GM21360 (cell line): ENCODE measurements at regions not wholly inside any gene's neighbourhood (a gene's known extent, or its start where the extent isn't known, plus 50 kb on each side); places are given as distances from the start of the nearest gene placed in this dataset.
A peak's percentile ranks its signal among the peaks of the same experiment; 100 is the strongest.
"Not testable (repeated sequence)": the region's sequence is repeated elsewhere in the genome, so short reads cannot be mapped to it uniquely, and the experiment has no call there.

Experiments
- ATAC-seq: cut with Tn5 transposase; IDR thresholded peaks from one replicate; pipeline ENCODE4 v1.9.1; 2021; ENCODE audit warnings: mild to moderate bottlenecking, moderate library complexity; ENCODE audit not compliant: unreplicated experiment

- ATAC-seq, result no peak
Measured at GRCh38 chr7:55261386-55261770, 103.8 kb upstream of the LANCL2 start.

GRCh38 chr7:55265328-55265727 lies 99.8 kb upstream of the LANCL2 start:
- not testable (repeated sequence) for ATAC-seq

- no peak for ATAC-seq
Measured at GRCh38 chr7:55265836-55266642, 99.1 kb upstream of the LANCL2 start.

GRCh38 chr7:55271069-55271626 lies 94.0 kb upstream of the LANCL2 start:
- ATAC-seq, result no peak

GRCh38 chr7:55271661-55272060 lies 93.5 kb upstream of the LANCL2 start:
- no peak for ATAC-seq

GRCh38 chr7:55272328-55272727 lies 92.8 kb upstream of the LANCL2 start:
- no peak for ATAC-seq

GRCh38 chr7:55273186-55273980 lies 91.8 kb upstream of the LANCL2 start:
- ATAC-seq, result no peak

GRCh38 chr7:55274156-55274555 lies 91.0 kb upstream of the LANCL2 start:
- ATAC-seq, result no peak

- ATAC-seq, result no peak
Measured at GRCh38 chr7:55275291-55276200, 89.6 kb upstream of the LANCL2 start.

GRCh38 chr7:55276572-55277295 lies 88.4 kb upstream of the LANCL2 start:
- no peak for ATAC-seq

- ATAC-seq, result no peak
Measured at GRCh38 chr7:55277916-55278315, 87.2 kb upstream of the LANCL2 start.

- no peak for ATAC-seq
Measured at GRCh38 chr7:55278321-55278720, 86.8 kb upstream of the LANCL2 start.

- no peak for ATAC-seq
Measured at GRCh38 chr7:55279080-55279845, 85.9 kb upstream of the LANCL2 start.

GRCh38 chr7:55280031-55280454 lies 85.1 kb upstream of the LANCL2 start:
- ATAC-seq, result peak; percentile 76

GRCh38 chr7:55285665-55286064 lies 79.5 kb upstream of the LANCL2 start:
- no peak for ATAC-seq

- no peak for ATAC-seq
Measured at GRCh38 chr7:55286666-55287065, 78.5 kb upstream of the LANCL2 start.

- no peak for ATAC-seq
Measured at GRCh38 chr7:55288070-55288824, 76.9 kb upstream of the LANCL2 start.

- ATAC-seq, result no peak
Measured at GRCh38 chr7:55296070-55296469, 69.1 kb upstream of the LANCL2 start.
